ENCODE measurements at regions not wholly inside any gene's neighbourhood (a gene's known extent, or its start where the extent isn't known, plus 50 kb on each side); places are given as distances from the start of the nearest gene placed in this dataset.

GRCh38 chr21:28068455-28069358 is 924.0 kb downstream of the LTN1 start:
- TF ChIP-seq TCF7 (CRISPR knock-in tag; IDR thresholded peaks at IDR 0.05; ENCODE audit: low read depth): no peak
- TF ChIP-seq CTCF (IDR thresholded peaks at IDR 0.05): no peak
- no peak for TF ChIP-seq NR2C2 (CRISPR knock-in tag; IDR thresholded peaks at IDR 0.05)
- TF ChIP-seq CBFB (CRISPR knock-in tag; IDR thresholded peaks at IDR 0.05; ENCODE audit: low read depth): no peak
